Fibroblast of the aortic adventitia (primary cell): ENCODE measurements at regions not wholly inside any gene's neighbourhood (a gene's known extent, or its start where the extent isn't known, plus 50 kb on each side); places are given as distances from the start of the nearest gene placed in this dataset.

Experiments used
- DNase-seq: peaks from one replicate; pipeline ENCODE4 v3.0.0-alpha.2; 2010; ENCODE audit warnings: low read depth
- H3K4me3 ChIP-seq: 2 replicates; pipeline ENCODE4 v1.5.1; 2011; ENCODE audit warnings: low read depth, mild to moderate bottlenecking, control low read depth, low read length, moderate library complexity
- TF ChIP-seq, protein P1 (sequence below): IDR thresholded peaks from 2 replicates; pipeline ENCODE4 v1.5.1; 2011; ENCODE audit warnings: mild to moderate bottlenecking, low read length, control low read depth, inconsistent platforms; ENCODE audit not compliant: insufficient read depth

- TF ChIP-seq, protein P1, sequence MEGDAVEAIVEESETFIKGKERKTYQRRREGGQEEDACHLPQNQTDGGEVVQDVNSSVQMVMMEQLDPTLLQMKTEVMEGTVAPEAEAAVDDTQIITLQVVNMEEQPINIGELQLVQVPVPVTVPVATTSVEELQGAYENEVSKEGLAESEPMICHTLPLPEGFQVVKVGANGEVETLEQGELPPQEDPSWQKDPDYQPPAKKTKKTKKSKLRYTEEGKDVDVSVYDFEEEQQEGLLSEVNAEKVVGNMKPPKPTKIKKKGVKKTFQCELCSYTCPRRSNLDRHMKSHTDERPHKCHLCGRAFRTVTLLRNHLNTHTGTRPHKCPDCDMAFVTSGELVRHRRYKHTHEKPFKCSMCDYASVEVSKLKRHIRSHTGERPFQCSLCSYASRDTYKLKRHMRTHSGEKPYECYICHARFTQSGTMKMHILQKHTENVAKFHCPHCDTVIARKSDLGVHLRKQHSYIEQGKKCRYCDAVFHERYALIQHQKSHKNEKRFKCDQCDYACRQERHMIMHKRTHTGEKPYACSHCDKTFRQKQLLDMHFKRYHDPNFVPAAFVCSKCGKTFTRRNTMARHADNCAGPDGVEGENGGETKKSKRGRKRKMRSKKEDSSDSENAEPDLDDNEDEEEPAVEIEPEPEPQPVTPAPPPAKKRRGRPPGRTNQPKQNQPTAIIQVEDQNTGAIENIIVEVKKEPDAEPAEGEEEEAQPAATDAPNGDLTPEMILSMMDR: no peak
- DNase-seq: no peak
- H3K4me3 ChIP-seq: no peak overlapping the region
These were observed 681.4 kb downstream of the MCTP2 start for GRCh38 chr15:94912760-94913159.

DNA sequence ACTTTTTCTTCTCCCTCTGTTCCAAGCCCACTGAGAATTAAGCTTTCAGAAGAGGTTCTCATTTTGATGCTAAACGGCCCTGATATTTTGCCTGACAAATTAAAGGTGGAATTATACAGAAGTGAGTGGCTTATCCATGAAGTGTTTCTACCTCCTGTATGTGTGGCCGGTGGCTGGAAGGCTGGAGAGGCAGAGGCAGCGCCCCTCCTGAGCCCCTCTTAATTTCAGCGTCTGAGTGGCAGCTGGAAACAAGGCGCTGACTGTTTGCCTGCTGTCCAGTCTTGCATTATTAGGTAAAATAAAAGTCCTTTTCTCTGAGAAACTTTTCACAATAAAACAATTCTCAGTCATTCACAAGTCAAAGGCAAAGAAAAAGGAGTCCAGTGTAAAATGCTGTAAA lies 685.7 kb downstream of the MCTP2 start:
- TF ChIP-seq, protein P1: no peak
- no peak for DNase-seq
- no peak overlapping the region for H3K4me3 ChIP-seq

DNA sequence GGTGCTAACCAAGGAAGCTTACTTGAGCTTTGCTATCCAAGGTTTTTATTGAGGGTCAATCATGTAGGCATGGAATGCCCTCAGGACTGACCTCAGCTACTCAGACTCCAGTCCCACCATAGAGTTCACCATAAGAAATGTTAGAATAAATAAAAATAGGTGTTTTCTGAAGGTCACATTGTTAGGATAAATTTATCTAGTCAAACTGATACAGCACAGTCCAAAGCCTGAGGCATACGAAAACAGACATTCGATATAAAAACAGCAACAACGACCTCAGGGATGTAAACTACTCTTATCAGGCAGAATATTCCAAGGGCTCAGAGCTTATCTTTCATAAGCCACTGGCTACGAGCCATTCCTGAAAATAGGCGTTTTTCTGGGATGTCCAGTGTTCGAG lies 690.6 kb downstream of the MCTP2 start:
- TF ChIP-seq, protein P1: no peak
- no peak overlapping the region for H3K4me3 ChIP-seq
- no peak for DNase-seq

GRCh38 chr15:94924057-94924456 lies 692.7 kb downstream of the MCTP2 start:
- H3K4me3 ChIP-seq: no peak overlapping the region
- TF ChIP-seq, protein P1: no peak
- no peak for DNase-seq

GRCh38 chr15:94924971-94925598 lies 693.7 kb downstream of the MCTP2 start:
- no peak for DNase-seq
- TF ChIP-seq, protein P1: no peak
- no peak overlapping the region for H3K4me3 ChIP-seq

DNA sequence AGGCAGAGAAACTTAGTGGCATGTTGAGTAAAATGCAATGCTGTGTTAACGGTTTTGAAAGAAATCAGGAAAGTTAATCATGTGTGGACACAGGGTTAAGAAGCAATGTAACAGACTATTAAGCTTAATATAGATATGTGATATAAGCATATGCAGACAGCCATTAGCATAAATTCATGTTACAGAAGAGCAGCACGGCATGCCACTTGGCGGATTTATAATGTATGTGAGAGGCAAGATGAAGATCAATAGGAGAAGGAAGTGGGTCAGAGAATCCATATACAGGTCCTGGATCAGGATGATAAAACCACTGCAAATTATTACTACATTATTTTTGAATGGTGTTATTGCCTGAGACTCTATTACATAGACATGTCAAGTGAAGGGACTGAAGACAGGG lies 694.3 kb downstream of the MCTP2 start:
- no peak overlapping the region for H3K4me3 ChIP-seq
- TF ChIP-seq, protein P1: no peak
- DNase-seq: no peak

DNA sequence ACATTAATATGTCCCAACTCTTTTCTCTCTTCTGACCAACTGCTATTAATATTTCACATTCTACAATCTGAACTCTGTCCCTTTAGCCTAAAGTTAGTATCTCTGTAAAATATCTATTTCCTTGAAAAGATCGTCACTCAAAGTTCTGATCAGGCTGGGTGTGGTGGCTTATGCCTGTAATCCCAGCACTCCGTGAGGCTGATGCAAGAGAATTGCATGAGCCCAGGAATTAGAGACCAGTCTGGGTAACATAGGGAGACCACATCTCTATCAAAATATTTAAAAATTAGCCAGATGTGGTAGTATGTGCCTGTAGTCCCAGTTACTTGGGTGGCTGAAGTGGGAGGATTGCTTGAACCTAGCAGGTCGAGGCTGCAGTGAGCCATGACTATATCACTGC lies 695.6 kb downstream of the MCTP2 start:
- H3K4me3 ChIP-seq: no peak overlapping the region
- TF ChIP-seq, protein P1: no peak
- no peak for DNase-seq
